ENCODE measurements at regions not wholly inside any gene's neighbourhood (a gene's known extent, or its start where the extent isn't known, plus 50 kb on each side); places are given as distances from the start of the nearest gene placed in this dataset.

DNA sequence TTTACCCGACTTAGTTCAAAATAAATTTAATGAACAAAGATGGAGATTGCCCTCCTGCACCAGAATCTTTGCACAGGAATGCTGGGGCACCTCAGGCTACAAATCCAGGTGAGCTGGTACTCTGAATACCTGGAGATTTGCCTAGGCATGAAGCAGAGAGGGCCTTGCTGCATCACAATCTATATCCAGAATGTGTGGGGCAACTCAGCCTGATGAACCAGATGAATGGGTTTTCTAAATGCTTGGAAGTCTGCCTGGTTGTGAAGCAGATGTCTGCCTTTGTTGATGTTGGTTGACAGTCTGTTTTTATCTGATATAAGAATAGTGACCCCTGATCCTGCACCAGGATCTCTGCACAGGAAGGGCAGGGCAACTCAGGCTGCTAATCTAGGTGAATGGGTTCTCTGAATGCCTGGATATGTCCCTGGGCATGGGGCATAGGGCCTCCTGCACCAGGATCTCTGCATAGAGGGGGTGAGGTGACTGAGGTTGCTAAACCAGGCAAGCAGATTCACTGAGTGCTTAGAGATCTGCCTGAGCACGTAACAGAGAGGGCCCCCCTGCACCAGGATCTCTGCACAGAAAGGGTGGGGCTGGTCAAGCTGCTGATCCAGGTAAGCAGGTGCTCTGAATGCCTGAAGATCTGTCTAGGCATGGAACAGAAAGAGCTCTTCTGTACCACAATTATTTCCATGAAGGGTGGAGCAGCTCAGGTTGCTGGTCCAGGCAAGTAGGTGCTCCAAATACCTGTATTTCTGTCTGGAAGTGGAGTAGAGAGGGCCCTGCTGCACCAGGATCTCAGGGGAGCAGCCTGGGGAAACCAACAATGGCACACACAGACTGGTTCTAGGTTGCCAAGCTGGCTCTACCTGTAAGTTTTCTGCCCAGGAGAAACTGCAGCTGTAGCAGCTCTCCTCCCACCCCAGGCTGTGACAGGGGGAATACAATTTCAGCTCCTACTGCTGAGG lies 437.5 kb downstream of the MMUT start:
- H3K36me3 Mint-ChIP-seq (ENCODE audit: low read depth) = no peaks in the 10 kb centered on the region
- H3K9me3 Mint-ChIP-seq = peaks cover 18% of the 10 kb centered on the region
- TF ChIP-seq, protein P1, sequence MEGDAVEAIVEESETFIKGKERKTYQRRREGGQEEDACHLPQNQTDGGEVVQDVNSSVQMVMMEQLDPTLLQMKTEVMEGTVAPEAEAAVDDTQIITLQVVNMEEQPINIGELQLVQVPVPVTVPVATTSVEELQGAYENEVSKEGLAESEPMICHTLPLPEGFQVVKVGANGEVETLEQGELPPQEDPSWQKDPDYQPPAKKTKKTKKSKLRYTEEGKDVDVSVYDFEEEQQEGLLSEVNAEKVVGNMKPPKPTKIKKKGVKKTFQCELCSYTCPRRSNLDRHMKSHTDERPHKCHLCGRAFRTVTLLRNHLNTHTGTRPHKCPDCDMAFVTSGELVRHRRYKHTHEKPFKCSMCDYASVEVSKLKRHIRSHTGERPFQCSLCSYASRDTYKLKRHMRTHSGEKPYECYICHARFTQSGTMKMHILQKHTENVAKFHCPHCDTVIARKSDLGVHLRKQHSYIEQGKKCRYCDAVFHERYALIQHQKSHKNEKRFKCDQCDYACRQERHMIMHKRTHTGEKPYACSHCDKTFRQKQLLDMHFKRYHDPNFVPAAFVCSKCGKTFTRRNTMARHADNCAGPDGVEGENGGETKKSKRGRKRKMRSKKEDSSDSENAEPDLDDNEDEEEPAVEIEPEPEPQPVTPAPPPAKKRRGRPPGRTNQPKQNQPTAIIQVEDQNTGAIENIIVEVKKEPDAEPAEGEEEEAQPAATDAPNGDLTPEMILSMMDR (IDR thresholded peaks at IDR 0.05; ENCODE audit: unreplicated experiment in 3 of 3) = no peak
- H3K4me1 Mint-ChIP-seq = no peaks in the 10 kb centered on the region
- H3K27me3 Mint-ChIP-seq (ENCODE audit: low read depth) = no peaks in the 10 kb centered on the region
- no peak overlapping the region for H3K27ac Mint-ChIP-seq
- H3K4me3 Mint-ChIP-seq = no peak overlapping the region

DNA sequence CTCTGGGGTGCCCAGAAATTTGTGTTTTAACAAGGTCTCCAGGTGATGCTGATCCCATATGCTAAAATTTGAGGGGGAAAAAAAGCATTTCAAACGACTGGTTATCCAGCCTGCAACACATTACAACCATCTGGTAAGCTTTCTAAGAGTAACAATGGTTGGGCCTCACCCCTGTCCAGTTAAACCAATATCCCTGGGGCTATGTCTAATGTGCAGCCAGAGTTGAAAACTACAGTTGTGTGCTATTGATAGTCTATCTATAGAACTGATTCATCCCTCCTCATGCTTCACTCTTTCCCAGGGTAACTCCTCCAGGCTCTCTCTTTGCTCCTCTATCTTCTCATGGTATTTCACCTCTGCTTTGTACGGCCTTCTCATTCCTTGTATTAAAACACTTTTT lies 458.3 kb downstream of the MMUT start:
- TF ChIP-seq, protein P1 (IDR thresholded peaks at IDR 0.05; ENCODE audit: unreplicated experiment in 3 of 3) = no peak
- Mint-ChIP-seq H3K27me3 (ENCODE audit: low read depth) (no peaks in the 10 kb centered on the region), H3K4me1 (peaks cover 12% of the 10 kb centered on the region), H3K36me3 (ENCODE audit: low read depth) (no peaks in the 10 kb centered on the region), H3K27ac (no peak overlapping the region), H3K4me3 (no peak overlapping the region), H3K9me3 (peaks cover 2% of the 10 kb centered on the region)

DNA sequence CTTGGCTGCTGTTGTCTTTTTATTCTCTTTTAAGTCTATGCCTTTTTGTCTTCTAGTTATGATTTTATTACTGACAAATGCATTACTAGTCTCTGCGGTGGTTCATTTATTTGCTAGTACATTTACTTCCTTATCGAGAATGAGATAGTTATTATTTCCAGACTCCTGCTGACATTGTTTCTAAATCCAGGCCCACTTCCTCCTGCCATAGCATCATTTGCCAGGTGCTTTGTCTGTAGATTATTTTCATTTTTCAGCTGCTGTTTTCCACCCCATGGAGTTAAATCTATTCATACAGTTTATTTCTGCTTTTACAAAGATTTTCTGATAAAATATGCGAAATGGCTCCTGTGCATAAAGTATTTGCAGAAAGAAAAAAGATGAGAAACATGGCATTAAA lies 459.7 kb downstream of the MMUT start:
- Mint-ChIP-seq H3K36me3 (ENCODE audit: low read depth) (no peaks in the 10 kb centered on the region), H3K4me3 (no peak overlapping the region), H3K27ac (no peak overlapping the region), H3K9me3 (no peaks in the 10 kb centered on the region), H3K4me1 (peaks cover 12% of the 10 kb centered on the region), H3K27me3 (ENCODE audit: low read depth) (no peaks in the 10 kb centered on the region)
- TF ChIP-seq, protein P1 (IDR thresholded peaks at IDR 0.05; ENCODE audit: unreplicated experiment in 3 of 3) = no peak

DNA sequence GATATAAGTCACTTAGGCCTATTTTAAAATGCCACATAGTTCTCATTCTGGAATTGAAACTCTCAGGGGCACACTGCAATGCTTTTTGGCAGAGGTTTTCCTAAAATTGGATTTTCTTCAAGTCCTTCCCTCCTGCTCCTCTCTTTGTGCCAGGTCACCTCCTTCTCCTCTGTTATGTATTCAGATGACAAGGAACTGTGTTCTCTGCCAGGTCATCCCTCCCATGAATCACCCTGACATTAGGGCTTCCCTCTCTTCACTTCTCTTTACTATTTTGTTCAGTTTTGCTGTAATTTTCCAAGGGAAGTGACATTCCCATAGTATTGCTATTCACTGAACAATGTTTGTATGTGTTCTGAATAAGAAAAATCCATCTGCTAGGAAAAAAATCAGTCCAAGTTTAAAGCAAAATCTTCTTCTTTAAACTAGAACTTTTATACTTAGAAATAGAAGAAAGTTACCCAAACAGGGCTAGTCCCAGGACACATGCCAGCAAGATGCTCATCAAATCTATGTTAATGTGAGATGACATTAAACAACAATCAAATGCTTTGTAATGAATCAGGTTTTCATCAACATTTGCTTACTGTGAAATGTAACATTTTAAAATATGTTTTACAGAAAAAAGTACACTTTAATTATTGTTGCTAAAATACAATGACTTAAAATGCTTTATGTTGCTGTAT lies 461.1 kb downstream of the MMUT start:
- TF ChIP-seq, protein P1 (IDR thresholded peaks at IDR 0.05; ENCODE audit: unreplicated experiment in 3 of 3) = no peak
- Mint-ChIP-seq H3K27me3 (ENCODE audit: low read depth) (no peaks in the 10 kb centered on the region), H3K36me3 (ENCODE audit: low read depth) (no peaks in the 10 kb centered on the region), H3K4me1 (peaks cover 12% of the 10 kb centered on the region), H3K4me3 (no peak overlapping the region), H3K9me3 (no peaks in the 10 kb centered on the region), H3K27ac (peak overlapping the region in 2 of 3 experiments; percentile 10 to 23)

DNA sequence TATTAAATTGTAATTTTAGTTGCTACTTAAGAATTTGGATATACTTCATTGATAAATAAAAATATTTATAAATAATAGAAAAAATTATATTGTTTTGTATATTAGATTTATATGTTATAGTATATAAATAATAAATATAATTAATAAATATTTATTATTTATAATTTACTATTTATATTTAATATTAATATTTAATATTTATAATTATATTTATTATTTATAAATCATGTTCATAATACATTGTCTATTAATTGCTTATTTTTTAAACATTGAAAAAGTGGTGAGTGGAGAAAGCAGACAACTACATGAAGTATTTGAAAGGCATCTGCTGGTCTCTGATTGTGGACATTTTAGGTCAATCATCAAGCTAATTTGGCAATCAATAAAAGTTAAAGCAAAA lies 464.5 kb downstream of the MMUT start:
- no peaks in the 10 kb centered on the region for H3K36me3 Mint-ChIP-seq (ENCODE audit: low read depth)
- H3K27ac Mint-ChIP-seq = no peak overlapping the region
- H3K9me3 Mint-ChIP-seq = no peaks in the 10 kb centered on the region
- H3K27me3 Mint-ChIP-seq (ENCODE audit: low read depth) = no peaks in the 10 kb centered on the region
- peaks cover 12% of the 10 kb centered on the region for H3K4me1 Mint-ChIP-seq
- H3K4me3 Mint-ChIP-seq = no peak overlapping the region
- TF ChIP-seq, protein P1 (IDR thresholded peaks at IDR 0.05; ENCODE audit: unreplicated experiment in 3 of 3) = no peak

Data from nephron (organoid).